Suprapubic skin (tissue), 4 donors: ENCODE measurements at regions not wholly inside any gene's neighbourhood (a gene's known extent, or its start where the extent isn't known, plus 50 kb on each side); places are given as distances from the start of the nearest gene placed in this dataset.

Source experiments
- DNase-seq, 2 donors: peaks; one replicate each; pipeline ENCODE4 v3.0.0-alpha.2; 2019; ENCODE audit warnings: low spot score in 2 of 2
- H3K27ac ChIP-seq: fragments of 200-600 bp; sonication (generic); one replicate; pipeline ENCODE4 v1.5.1; 2019
- H3K27me3 ChIP-seq: fragments of 200-600 bp; sonication (generic); one replicate; pipeline ENCODE4 v1.5.1; 2019
- H3K36me3 ChIP-seq: fragments of 200-600 bp; sonication (generic); one replicate; pipeline ENCODE4 v1.5.1; 2019
- H3K4me1 ChIP-seq: fragments of 200-600 bp; sonication (generic); one replicate; pipeline ENCODE4 v1.5.1; 2019
- H3K4me3 ChIP-seq: fragments of 200-600 bp; sonication (generic); one replicate; pipeline ENCODE4 v1.5.1; 2019; ENCODE audit warnings: mild to moderate bottlenecking
- H3K9me3 ChIP-seq: fragments of 200-600 bp; sonication (generic); one replicate; pipeline ENCODE4 v1.5.1; 2019
- EP300 ChIP-seq: sonication (generic); formaldehyde crosslinking; IDR thresholded peaks from one replicate; pipeline ENCODE4 v1.6.1; 2017; ENCODE audit warnings: antibody characterized with exemption
- POLR2A ChIP-seq, 2 donors: fragments of 450-650 bp; IDR thresholded peaks; one replicate each; pipeline ENCODE4 v1.6.1; 2017; ENCODE audit warnings: antibody characterized with exemption in 2 of 2, mild to moderate bottlenecking in 2 of 2, moderate library complexity in 2 of 2
- POLR2AphosphoS5 ChIP-seq, 3 donors: sonication (generic); formaldehyde crosslinking; IDR thresholded peaks; one replicate each; pipeline ENCODE4 v1.6.1; 2017; ENCODE audit warnings: antibody characterized with exemption in 3 of 3
- WGBS: methylation state at CpG from one replicate; pipeline ENCODE4 v1.1.5; 2018; 5-methylcytosine and 5-hydroxymethylcytosine counted together
- TF ChIP-seq, protein P1 (sequence below), 2 donors: fragments of 200-600 bp in 1 of 2; fragments of 450-650 bp in 1 of 2; sonication (generic) in 1 of 2; IDR thresholded peaks; one replicate each; pipeline ENCODE4 v1.5.1; 2016 to 2019; ENCODE audit warnings: antibody characterized with exemption in 2 of 2, mild to moderate bottlenecking in 1 of 2, moderate library complexity in 1 of 2

DNA sequence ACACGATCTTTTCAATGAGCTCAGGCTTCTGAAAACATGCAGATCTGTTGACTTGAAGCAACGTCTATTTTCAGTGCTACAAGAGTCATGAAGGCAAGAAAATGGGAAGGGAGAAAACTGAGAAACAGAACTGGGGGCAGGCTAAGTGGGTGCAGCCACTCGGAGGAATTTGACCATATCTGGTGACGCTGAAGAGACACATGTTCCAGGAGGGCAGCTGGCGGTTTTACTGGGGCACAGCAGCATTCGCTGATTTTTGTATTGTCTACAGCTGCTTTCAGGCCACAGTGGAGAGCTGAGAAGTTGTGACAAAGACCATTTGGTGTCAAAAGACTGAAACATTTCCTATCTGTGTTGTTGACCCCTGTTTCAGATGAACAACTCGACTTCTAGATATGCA, 103.0 kb upstream of the ELAC2 start:
- WGBS: 79% methylated on average over 7 of the region's 7 CpGs

DNA sequence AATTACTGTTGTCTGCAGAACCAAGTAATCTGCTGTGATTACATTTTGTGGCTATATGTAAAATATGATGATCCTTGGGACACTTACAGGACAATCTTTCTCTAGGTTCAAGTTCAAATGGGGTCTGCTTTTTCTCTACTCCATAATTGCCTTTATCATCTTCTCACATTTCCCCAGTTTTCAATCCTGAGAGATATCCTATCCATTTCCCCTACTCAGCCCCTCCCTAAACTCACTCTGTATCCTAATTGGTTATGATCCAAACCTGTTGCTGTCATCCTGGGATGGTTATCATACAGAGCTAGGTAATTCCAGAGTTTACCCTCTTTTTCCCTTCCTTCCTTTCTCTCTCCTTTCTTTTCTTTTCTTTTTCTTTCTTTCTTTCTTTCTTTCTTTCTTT, 100.5 kb upstream of the ELAC2 start:
- Histone ChIP-seq H3K27me3 (no peaks in the 10 kb centered on the region), H3K4me3 (no peak overlapping the region), H3K4me1 (peaks cover 3% of the 10 kb centered on the region), H3K36me3 (no peaks in the 10 kb centered on the region), H3K9me3 (no peaks in the 10 kb centered on the region), H3K27ac (no peak overlapping the region)
- TF ChIP-seq POLR2AphosphoS5 (IDR thresholded peaks at IDR 0.05): no peak
- TF ChIP-seq, protein P1, sequence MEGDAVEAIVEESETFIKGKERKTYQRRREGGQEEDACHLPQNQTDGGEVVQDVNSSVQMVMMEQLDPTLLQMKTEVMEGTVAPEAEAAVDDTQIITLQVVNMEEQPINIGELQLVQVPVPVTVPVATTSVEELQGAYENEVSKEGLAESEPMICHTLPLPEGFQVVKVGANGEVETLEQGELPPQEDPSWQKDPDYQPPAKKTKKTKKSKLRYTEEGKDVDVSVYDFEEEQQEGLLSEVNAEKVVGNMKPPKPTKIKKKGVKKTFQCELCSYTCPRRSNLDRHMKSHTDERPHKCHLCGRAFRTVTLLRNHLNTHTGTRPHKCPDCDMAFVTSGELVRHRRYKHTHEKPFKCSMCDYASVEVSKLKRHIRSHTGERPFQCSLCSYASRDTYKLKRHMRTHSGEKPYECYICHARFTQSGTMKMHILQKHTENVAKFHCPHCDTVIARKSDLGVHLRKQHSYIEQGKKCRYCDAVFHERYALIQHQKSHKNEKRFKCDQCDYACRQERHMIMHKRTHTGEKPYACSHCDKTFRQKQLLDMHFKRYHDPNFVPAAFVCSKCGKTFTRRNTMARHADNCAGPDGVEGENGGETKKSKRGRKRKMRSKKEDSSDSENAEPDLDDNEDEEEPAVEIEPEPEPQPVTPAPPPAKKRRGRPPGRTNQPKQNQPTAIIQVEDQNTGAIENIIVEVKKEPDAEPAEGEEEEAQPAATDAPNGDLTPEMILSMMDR (IDR thresholded peaks at IDR 0.05): no peak
- no peak for TF ChIP-seq EP300
- no peak for TF ChIP-seq POLR2A (IDR thresholded peaks at IDR 0.05)
- no peak for DNase-seq

More for the DNA sequence above, 103.0 kb upstream of the ELAC2 start:
- TF ChIP-seq POLR2AphosphoS5 (IDR thresholded peaks at IDR 0.05): no peak
- no peak for TF ChIP-seq EP300
- H3K4me3 ChIP-seq: no peak overlapping the region
- H3K27ac ChIP-seq: no peak overlapping the region
- no peaks in the 10 kb centered on the region for H3K27me3 ChIP-seq
- no peak for DNase-seq
- H3K36me3 ChIP-seq: no peaks in the 10 kb centered on the region
- H3K4me1 ChIP-seq: no peaks in the 10 kb centered on the region
- H3K9me3 ChIP-seq: no peaks in the 10 kb centered on the region

GRCh38 chr17:13117616-13118015, 99.8 kb upstream of the ELAC2 start:
- TF ChIP-seq POLR2A (IDR thresholded peaks at IDR 0.05) (no peak), EP300 (no peak), POLR2AphosphoS5 (IDR thresholded peaks at IDR 0.05) (no peak)
- TF ChIP-seq, protein P1 (IDR thresholded peaks at IDR 0.05): no peak
- DNase-seq: no peak
- no peaks in the 10 kb centered on the region for H3K36me3 ChIP-seq

GRCh38 chr17:13114601-13115031, 96.8 kb upstream of the ELAC2 start:
- no peak for TF ChIP-seq POLR2A (IDR thresholded peaks at IDR 0.05)
- TF ChIP-seq, protein P1 (IDR thresholded peaks at IDR 0.05): peak; percentile 13 to 64
- no peak overlapping the region for H3K4me3 ChIP-seq
- H3K27me3 ChIP-seq: peaks cover 2% of the 10 kb centered on the region
- no peak overlapping the region for H3K27ac ChIP-seq
- peaks cover 3% of the 10 kb centered on the region for H3K4me1 ChIP-seq
- no peak for DNase-seq
- H3K9me3 ChIP-seq: no peaks in the 10 kb centered on the region
- WGBS: 12% methylated on average over 11 of the region's 16 CpGs
- no peaks in the 10 kb centered on the region for H3K36me3 ChIP-seq

More at GRCh38 chr17:13117616-13118015, 99.8 kb upstream of the ELAC2 start:
- Histone ChIP-seq H3K27ac (no peak overlapping the region), H3K9me3 (no peaks in the 10 kb centered on the region), H3K4me3 (no peak overlapping the region), H3K4me1 (peaks cover 3% of the 10 kb centered on the region), H3K27me3 (peaks cover 2% of the 10 kb centered on the region)

DNA sequence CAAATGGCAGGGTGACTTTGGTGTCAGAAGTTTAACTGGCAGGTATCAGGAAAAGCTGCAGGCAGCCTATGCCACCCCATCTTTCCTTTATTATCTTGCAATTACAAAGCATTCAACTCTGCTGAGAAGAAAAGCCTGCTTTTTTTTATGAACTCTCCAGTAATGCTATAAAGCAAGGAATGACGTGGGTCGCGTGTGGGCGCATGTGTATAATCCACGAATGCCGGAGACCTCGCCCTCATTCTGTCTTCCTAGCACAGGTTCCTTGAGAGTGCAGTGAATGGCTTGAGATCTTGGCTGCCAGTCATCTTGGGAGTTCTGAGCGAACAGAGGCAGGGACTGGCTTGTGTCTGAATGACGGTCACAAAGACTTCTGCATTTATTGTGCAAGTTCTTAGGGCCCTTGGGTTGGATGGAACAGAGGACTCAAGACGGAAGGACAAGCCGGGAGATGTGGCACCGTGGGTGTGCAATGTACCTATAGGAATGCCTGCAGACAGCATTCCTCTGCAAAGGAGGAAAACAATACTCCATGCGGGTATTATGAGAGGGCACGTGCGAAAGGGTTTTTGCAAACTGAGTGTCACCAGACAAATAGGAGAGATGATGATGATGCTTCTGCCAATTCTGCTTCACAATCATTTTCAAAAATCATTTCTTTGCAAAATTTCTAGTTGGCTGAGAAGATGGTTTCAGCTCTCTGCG, 96.1 kb upstream of the ELAC2 start:
- H3K36me3 ChIP-seq: no peaks in the 10 kb centered on the region
- TF ChIP-seq EP300: no peak
- no peak for TF ChIP-seq POLR2AphosphoS5 (IDR thresholded peaks at IDR 0.05)
- no peak for TF ChIP-seq POLR2A (IDR thresholded peaks at IDR 0.05)
- TF ChIP-seq, protein P1 (IDR thresholded peaks at IDR 0.05): no peak
- no peaks in the 10 kb centered on the region for H3K9me3 ChIP-seq
- H3K27ac ChIP-seq: no peak overlapping the region
- no peak overlapping the region for H3K4me3 ChIP-seq
- peaks cover 2% of the 10 kb centered on the region for H3K27me3 ChIP-seq
- peaks cover 3% of the 10 kb centered on the region for H3K4me1 ChIP-seq
- DNase-seq: no peak
- WGBS: 72% methylated on average over 16 of the region's 16 CpGs
